ENCODE measurements at regions not wholly inside any gene's neighbourhood (a gene's known extent, or its start where the extent isn't known, plus 50 kb on each side); places are given as distances from the start of the nearest gene placed in this dataset.

GRCh38 chr4:128376958-128377357 lies 89.3 kb upstream of the PGRMC2 start:
- Histone ChIP-seq H3K9me3 (ENCODE audit: severe bottlenecking) (no peaks in the 10 kb centered on the region), H3K4me3 (ENCODE audit: severe bottlenecking) (no peak overlapping the region), H3K27me3 (ENCODE audit: insufficient read depth, poor library complexity, severe bottlenecking) (no peaks in the 10 kb centered on the region), H3K4me1 (ENCODE audit: insufficient read depth, poor library complexity, severe bottlenecking) (peaks cover 4% of the 10 kb centered on the region), H3K36me3 (ENCODE audit: low read depth) (no peaks in the 10 kb centered on the region), H3K27ac (ENCODE audit: poor library complexity, severe bottlenecking) (no peak overlapping the region)
- no peak for TF ChIP-seq CTCF (IDR thresholded peaks at IDR 0.05; ENCODE audit: poor library complexity, severe bottlenecking)
- ATAC-seq (ENCODE audit: low read depth), result no peak
- no peak for DNase-seq (ENCODE audit: low spot score)

GRCh38 chr4:128376303-128376702 lies 88.7 kb upstream of the PGRMC2 start:
- H3K9me3 ChIP-seq (ENCODE audit: severe bottlenecking), result no peaks in the 10 kb centered on the region
- no peak overlapping the region for H3K27ac ChIP-seq (ENCODE audit: poor library complexity, severe bottlenecking)
- no peak for TF ChIP-seq CTCF (IDR thresholded peaks at IDR 0.05; ENCODE audit: poor library complexity, severe bottlenecking)
- H3K4me3 ChIP-seq (ENCODE audit: severe bottlenecking), result no peak overlapping the region
- H3K27me3 ChIP-seq (ENCODE audit: insufficient read depth, poor library complexity, severe bottlenecking), result no peaks in the 10 kb centered on the region
- H3K4me1 ChIP-seq (ENCODE audit: insufficient read depth, poor library complexity, severe bottlenecking), result peaks cover 4% of the 10 kb centered on the region
- H3K36me3 ChIP-seq (ENCODE audit: low read depth), result no peaks in the 10 kb centered on the region
- ATAC-seq (ENCODE audit: low read depth), result no peak
- DNase-seq (ENCODE audit: low spot score), result no peak

- Histone ChIP-seq H3K27ac (ENCODE audit: poor library complexity, severe bottlenecking) (no peak overlapping the region), H3K36me3 (ENCODE audit: low read depth) (no peaks in the 10 kb centered on the region), H3K4me1 (ENCODE audit: insufficient read depth, poor library complexity, severe bottlenecking) (no peaks in the 10 kb centered on the region), H3K27me3 (ENCODE audit: insufficient read depth, poor library complexity, severe bottlenecking) (no peaks in the 10 kb centered on the region), H3K9me3 (ENCODE audit: severe bottlenecking) (no peaks in the 10 kb centered on the region), H3K4me3 (ENCODE audit: severe bottlenecking) (no peak overlapping the region)
- ATAC-seq (ENCODE audit: low read depth) (no peak), DNase-seq (ENCODE audit: low spot score) (no peak)
- no peak for TF ChIP-seq CTCF (IDR thresholded peaks at IDR 0.05; ENCODE audit: poor library complexity, severe bottlenecking)
These were observed 86.0 kb upstream of the PGRMC2 start for GRCh38 chr4:128373628-128374027.

GRCh38 chr4:128371876-128372275 lies 84.3 kb upstream of the PGRMC2 start:
- no peaks in the 10 kb centered on the region for H3K27me3 ChIP-seq (ENCODE audit: insufficient read depth, poor library complexity, severe bottlenecking)
- no peak for TF ChIP-seq CTCF (IDR thresholded peaks at IDR 0.05; ENCODE audit: poor library complexity, severe bottlenecking)
- no peaks in the 10 kb centered on the region for H3K4me1 ChIP-seq (ENCODE audit: insufficient read depth, poor library complexity, severe bottlenecking)
- ATAC-seq (ENCODE audit: low read depth) (no peak), DNase-seq (ENCODE audit: low spot score) (no peak)
- H3K27ac ChIP-seq (ENCODE audit: poor library complexity, severe bottlenecking), result no peak overlapping the region
- H3K36me3 ChIP-seq (ENCODE audit: low read depth), result no peaks in the 10 kb centered on the region
- no peaks in the 10 kb centered on the region for H3K9me3 ChIP-seq (ENCODE audit: severe bottlenecking)
- H3K4me3 ChIP-seq (ENCODE audit: severe bottlenecking), result no peak overlapping the region

GRCh38 chr4:128371001-128371777 lies 83.6 kb upstream of the PGRMC2 start:
- H3K27ac ChIP-seq (ENCODE audit: poor library complexity, severe bottlenecking), result no peak overlapping the region
- no peak for DNase-seq (ENCODE audit: low spot score)

More at GRCh38 chr4:128371001-128371777, 83.6 kb upstream of the PGRMC2 start:
- peak; percentile 57; the same call in 1 of the 3 replicates for ATAC-seq (ENCODE audit: low read depth)
- no peak for TF ChIP-seq CTCF (IDR thresholded peaks at IDR 0.05; ENCODE audit: poor library complexity, severe bottlenecking)
- no peaks in the 10 kb centered on the region for H3K27me3 ChIP-seq (ENCODE audit: insufficient read depth, poor library complexity, severe bottlenecking)
- no peak overlapping the region for H3K4me3 ChIP-seq (ENCODE audit: severe bottlenecking)
- no peaks in the 10 kb centered on the region for H3K9me3 ChIP-seq (ENCODE audit: severe bottlenecking)
- no peaks in the 10 kb centered on the region for H3K4me1 ChIP-seq (ENCODE audit: insufficient read depth, poor library complexity, severe bottlenecking)
- no peaks in the 10 kb centered on the region for H3K36me3 ChIP-seq (ENCODE audit: low read depth)
